ENCODE measurements at regions not wholly inside any gene's neighbourhood (a gene's known extent, or its start where the extent isn't known, plus 50 kb on each side); places are given as distances from the start of the nearest gene placed in this dataset.

GRCh38 chr11:121933694-121934093 is 182.3 kb downstream of the BLID start:
- Mint-ChIP-seq H3K27ac (no peak overlapping the region), H3K9me3 (ENCODE audit: insufficient read depth) (no peaks in the 10 kb centered on the region), H3K4me3 (no peak overlapping the region), H3K4me1 (no peaks in the 10 kb centered on the region), H3K27me3 (peaks cover 13% of the 10 kb centered on the region)
- intact Hi-C loops (cut with micrococcal nuclease), result no loop called here
- ChIA-PET CTCF (no interaction called here), POLR2A (no interaction called here)
- H3K27me3 ChIP-seq (replicated peaks in 1 of 4; ENCODE audit: control extremely low read depth in 1 of 4, control insufficient read depth in 3 of 4, insufficient read depth in 4 of 4, low read length in 3 of 4), result peaks cover 0 to 12% (median 3%) of the 10 kb centered on the region in 4 experiments
- H3K4me1 ChIP-seq (ENCODE audit: control insufficient read depth in 2 of 2, insufficient read depth in 2 of 2, low read length in 2 of 2), result peaks cover 9 to 14% of the 10 kb centered on the region in 2 donors
- no peaks in the 10 kb centered on the region for H3K36me3 ChIP-seq (replicated peaks in 1 of 2; ENCODE audit: control extremely low read depth in 1 of 2, control insufficient read depth in 1 of 2, extremely low read depth in 1 of 2, insufficient read depth in 2 of 2, low read length in 1 of 2)
- no peak overlapping the region for H2AFZ ChIP-seq (ENCODE audit: insufficient read depth, low read depth, low read length, poor library complexity, severe bottlenecking)
- TF ChIP-seq EZH2 (IDR thresholded peaks at IDR 0.05; ENCODE audit: borderline replicate concordance, insufficient read depth, low read depth, low read length, poor library complexity, severe bottlenecking) (no peak), CTCF (IDR thresholded peaks at IDR 0.05) (no peak)
- H3K4me2 ChIP-seq (replicated peaks; ENCODE audit: low read depth, low read length, poor library complexity, severe bottlenecking), result no peak overlapping the region
- no peak overlapping the region for H3K4me3 ChIP-seq (ENCODE audit: control extremely low read depth in 1 of 5, extremely low read depth in 1 of 5, insufficient read depth in 1 of 5, low read depth in 2 of 5, low read length in 4 of 5)
- H4K20me1 ChIP-seq (ENCODE audit: control insufficient read depth, insufficient read depth, low read length, poor library complexity, severe bottlenecking), result no peaks in the 10 kb centered on the region
- DNase-seq (no peak), ATAC-seq (ENCODE audit: low read depth) (no peak)
- no peaks in the 10 kb centered on the region for H3K79me2 ChIP-seq (ENCODE audit: control insufficient read depth, insufficient read depth, low read length)
- no CpG with 5 or more reads among the region's 2 CpGs for WGBS (ENCODE audit: insufficient coverage)
- peaks cover 0 to 3% (median 0%) of the 10 kb centered on the region in 3 donors for H3K9me3 ChIP-seq (ENCODE audit: control extremely low read depth in 1 of 3, control insufficient read depth in 2 of 3, insufficient read depth in 1 of 3, low read length in 2 of 3)
- no peak overlapping the region for H3K9ac ChIP-seq (ENCODE audit: low read length)
- no peak overlapping the region for H3K27ac ChIP-seq (ENCODE audit: low read length in 2 of 2)

- Histone ChIP-seq H3K36me3 (replicated peaks in 1 of 2; ENCODE audit: control extremely low read depth in 1 of 2, control insufficient read depth in 1 of 2, extremely low read depth in 1 of 2, insufficient read depth in 2 of 2, low read length in 1 of 2) (no peaks in the 10 kb centered on the region), H2AFZ (ENCODE audit: insufficient read depth, low read depth, low read length, poor library complexity, severe bottlenecking) (no peak overlapping the region), H3K9ac (ENCODE audit: low read length) (no peak overlapping the region), H4K20me1 (ENCODE audit: control insufficient read depth, insufficient read depth, low read length, poor library complexity, severe bottlenecking) (no peaks in the 10 kb centered on the region), H3K4me2 (replicated peaks; ENCODE audit: low read depth, low read length, poor library complexity, severe bottlenecking) (no peak overlapping the region), H3K79me2 (ENCODE audit: control insufficient read depth, insufficient read depth, low read length) (no peaks in the 10 kb centered on the region), H3K4me3 (ENCODE audit: control extremely low read depth in 1 of 5, extremely low read depth in 1 of 5, insufficient read depth in 1 of 5, low read depth in 2 of 5, low read length in 4 of 5) (no peak overlapping the region), H3K27ac (ENCODE audit: low read length in 2 of 2) (no peak overlapping the region), H3K9me3 (ENCODE audit: control extremely low read depth in 1 of 3, control insufficient read depth in 2 of 3, insufficient read depth in 1 of 3, low read length in 2 of 3) (peaks cover 0 to 3% (median 0%) of the 10 kb centered on the region in 3 donors), H3K4me1 (ENCODE audit: control insufficient read depth in 2 of 2, insufficient read depth in 2 of 2, low read length in 2 of 2) (peaks cover 9 to 14% of the 10 kb centered on the region in 2 donors), H3K27me3 (replicated peaks in 1 of 4; ENCODE audit: control extremely low read depth in 1 of 4, control insufficient read depth in 3 of 4, insufficient read depth in 4 of 4, low read length in 3 of 4) (peaks cover 0 to 12% (median 3%) of the 10 kb centered on the region in 4 experiments)
- no peaks in the 10 kb centered on the region for H3K9me3 Mint-ChIP-seq (ENCODE audit: insufficient read depth)
- H3K27ac Mint-ChIP-seq, result no peak overlapping the region
- DNase-seq, result no peak
- 91% methylated on average over 5 of the region's 8 CpGs for WGBS (ENCODE audit: insufficient coverage)
- POLR2A ChIA-PET, result no interaction called here
- H3K4me1 Mint-ChIP-seq, result no peaks in the 10 kb centered on the region
- no peak for ATAC-seq (ENCODE audit: low read depth)
- intact Hi-C loops (cut with micrococcal nuclease), result no loop called here
- CTCF ChIA-PET, result no interaction called here
- no peak overlapping the region for H3K4me3 Mint-ChIP-seq
- no peak for TF ChIP-seq EZH2 (IDR thresholded peaks at IDR 0.05; ENCODE audit: borderline replicate concordance, insufficient read depth, low read depth, low read length, poor library complexity, severe bottlenecking)
- no peak for TF ChIP-seq CTCF (IDR thresholded peaks at IDR 0.05)
- H3K27me3 Mint-ChIP-seq, result peaks cover 13% of the 10 kb centered on the region
These were observed 182.7 kb downstream of the BLID start for GRCh38 chr11:121933294-121933693.
